ENCODE measurements at regions not wholly inside any gene's neighbourhood (a gene's known extent, or its start where the extent isn't known, plus 50 kb on each side); places are given as distances from the start of the nearest gene placed in this dataset.
"Not testable (repeated sequence)": the region's sequence is repeated elsewhere in the genome, so short reads cannot be mapped to it uniquely, and the experiment has no call there.

GRCh38 chr3:188010478-188010877 lies 143.5 kb upstream of the LPP start:
- no peaks in the 10 kb centered on the region for H3K27me3 ChIP-seq
- WGBS, 2 donors: 74 to 90% methylated on average over 8 of the region's 8 CpGs
- TF ChIP-seq POLR2A (IDR thresholded peaks at IDR 0.05) (no peak), CTCF (IDR thresholded peaks at IDR 0.05) (no peak), EP300 (IDR thresholded peaks at IDR 0.05) (no peak)
- H3K36me3 ChIP-seq: no peaks in the 10 kb centered on the region
- no peak overlapping the region for H3K27ac ChIP-seq
- no peaks in the 10 kb centered on the region for H3K4me1 ChIP-seq
- no peak for DNase-seq (ENCODE audit: low spot score in 2 of 2)
- H3K9me3 ChIP-seq: peaks cover 0 to 8% (median 0%) of the 10 kb centered on the region in 4 donors
- H3K4me3 ChIP-seq: no peak overlapping the region

GRCh38 chr3:188019727-188020126 lies 134.2 kb upstream of the LPP start:
- Histone ChIP-seq H3K27ac (no peak overlapping the region), H3K36me3 (no peaks in the 10 kb centered on the region), H3K9me3 (peaks cover 0 to 5% (median 0%) of the 10 kb centered on the region in 4 donors), H3K4me3 (no peak overlapping the region), H3K4me1 (peaks cover 0 to 9% (median 0%) of the 10 kb centered on the region in 4 donors), H3K27me3 (no peaks in the 10 kb centered on the region)
- no peak for DNase-seq (ENCODE audit: low spot score in 2 of 2)
- WGBS, 2 donors: 55 to 63% methylated on average over 4 of the region's 4 CpGs
- TF ChIP-seq EP300 (IDR thresholded peaks at IDR 0.05) (no peak), POLR2A (IDR thresholded peaks at IDR 0.05) (no peak), CTCF (IDR thresholded peaks at IDR 0.05) (no peak)

GRCh38 chr3:188021041-188021440 lies 132.9 kb upstream of the LPP start:
- Histone ChIP-seq H3K4me3 (no peak overlapping the region), H3K27ac (peak overlapping the region in 3 of 4 donors; percentile 7 to 45 (median 25)), H3K36me3 (no peaks in the 10 kb centered on the region), H3K4me1 (peaks cover 0 to 9% (median 0%) of the 10 kb centered on the region in 4 donors), H3K9me3 (peaks cover 0 to under 1% (median 0%) of the 10 kb centered on the region in 4 donors), H3K27me3 (no peaks in the 10 kb centered on the region)
- DNase-seq (ENCODE audit: low spot score in 2 of 2): no peak
- WGBS, 2 donors: 76 to 86% methylated on average over 3 of the region's 3 CpGs
- no peak for TF ChIP-seq EP300 (IDR thresholded peaks at IDR 0.05)
- no peak for TF ChIP-seq POLR2A (IDR thresholded peaks at IDR 0.05)
- no peak for TF ChIP-seq CTCF (IDR thresholded peaks at IDR 0.05)

- Histone ChIP-seq H3K27me3 (no peaks in the 10 kb centered on the region), H3K36me3 (no peaks in the 10 kb centered on the region), H3K9me3 (no peaks in the 10 kb centered on the region), H3K27ac (peak overlapping the region in 3 of 4 donors; percentile 7 to 45 (median 25)), H3K4me1 (peaks cover 0 to 9% (median 0%) of the 10 kb centered on the region in 4 donors), H3K4me3 (no peak overlapping the region)
- no peak for DNase-seq (ENCODE audit: low spot score in 2 of 2)
- TF ChIP-seq POLR2A (IDR thresholded peaks at IDR 0.05): no peak
- TF ChIP-seq EP300 (IDR thresholded peaks at IDR 0.05): peak in 1 of 2 donors; percentile 54
- no peak for TF ChIP-seq CTCF (IDR thresholded peaks at IDR 0.05)
- WGBS, 2 donors: 75 to 79% methylated on average over 7 of the region's 7 CpGs
These were observed 132.4 kb upstream of the LPP start for GRCh38 chr3:188021502-188022040.

GRCh38 chr3:188022902-188023301 lies 131.1 kb upstream of the LPP start:
- WGBS, 2 donors: 86 to 98% methylated on average over 4 of the region's 4 CpGs
- H3K9me3 ChIP-seq; H3K27me3 ChIP-seq; H3K4me3 ChIP-seq; H3K4me1 ChIP-seq; H3K36me3 ChIP-seq; DNase-seq (ENCODE audit: low spot score in 2 of 2); H3K27ac ChIP-seq: not testable (repeated sequence)

GRCh38 chr3:188025555-188025954 lies 128.4 kb upstream of the LPP start:
- 83 to 88% methylated on average over 6 of the region's 6 CpGs for WGBS, 2 donors
- no peak for TF ChIP-seq EP300 (IDR thresholded peaks at IDR 0.05)
- no peak for TF ChIP-seq CTCF (IDR thresholded peaks at IDR 0.05)
- no peak for TF ChIP-seq POLR2A (IDR thresholded peaks at IDR 0.05)
- Histone ChIP-seq H3K27me3 (no peaks in the 10 kb centered on the region), H3K9me3 (no peaks in the 10 kb centered on the region), H3K36me3 (no peaks in the 10 kb centered on the region), H3K27ac (no peak overlapping the region), H3K4me3 (no peak overlapping the region), H3K4me1 (peaks cover 0 to 9% (median 0%) of the 10 kb centered on the region in 4 donors)
- no peak for DNase-seq (ENCODE audit: low spot score in 2 of 2)
